HG03432 (cell line): ENCODE measurements at regions not wholly inside any gene's neighbourhood (a gene's known extent, or its start where the extent isn't known, plus 50 kb on each side); places are given as distances from the start of the nearest gene placed in this dataset.
"Not testable (repeated sequence)": the region's sequence is repeated elsewhere in the genome, so short reads cannot be mapped to it uniquely, and the experiment has no call there.

ENCODE experiments used
- ATAC-seq: cut with Tn5 transposase; IDR thresholded peaks from one replicate; pipeline ENCODE4 v1.9.1; 2021; ENCODE audit warnings: mild to moderate bottlenecking, moderate library complexity; ENCODE audit not compliant: unreplicated experiment

- ATAC-seq: no peak
Measured at GRCh38 chr13:44785401-44785800, 203.9 kb downstream of the NUFIP1 start.

GRCh38 chr13:44784708-44785080 lies 204.6 kb downstream of the NUFIP1 start:
- ATAC-seq: no peak

- ATAC-seq: no peak
Measured at GRCh38 chr13:44783994-44784707, 205.1 kb downstream of the NUFIP1 start.

GRCh38 chr13:44780591-44781280 lies 204.6 kb upstream of the TSC22D1 start:
- ATAC-seq: no peak

GRCh38 chr13:44778761-44779484 lies 202.8 kb upstream of the TSC22D1 start:
- ATAC-seq: no peak

GRCh38 chr13:44775290-44775689 lies 199.2 kb upstream of the TSC22D1 start:
- not testable (repeated sequence) for ATAC-seq

GRCh38 chr13:44770951-44771350 lies 194.8 kb upstream of the TSC22D1 start:
- no peak for ATAC-seq

- no peak for ATAC-seq
Measured at GRCh38 chr13:44769686-44770085, 193.6 kb upstream of the TSC22D1 start.

- ATAC-seq: no peak
Measured at GRCh38 chr13:44768775-44769581, 192.8 kb upstream of the TSC22D1 start.

- ATAC-seq: peak; percentile 75
Measured at GRCh38 chr13:44768239-44768638, 192.1 kb upstream of the TSC22D1 start.

- ATAC-seq: no peak
Measured at GRCh38 chr13:44765001-44765471, 188.9 kb upstream of the TSC22D1 start.

- ATAC-seq: no peak
Measured at GRCh38 chr13:44764302-44764692, 188.2 kb upstream of the TSC22D1 start.

- peak; percentile 41 for ATAC-seq
Measured at GRCh38 chr13:44763615-44764301, 187.6 kb upstream of the TSC22D1 start.

GRCh38 chr13:44762911-44763310 lies 186.8 kb upstream of the TSC22D1 start:
- no peak for ATAC-seq

GRCh38 chr13:44760434-44760833 lies 184.3 kb upstream of the TSC22D1 start:
- no peak for ATAC-seq

GRCh38 chr13:44759384-44760360 lies 183.5 kb upstream of the TSC22D1 start:
- no peak for ATAC-seq

- no peak for ATAC-seq
Measured at GRCh38 chr13:44758630-44759383, 182.7 kb upstream of the TSC22D1 start.

- ATAC-seq: no peak
Measured at GRCh38 chr13:44757671-44758070, 181.5 kb upstream of the TSC22D1 start.
